Esophagus (tissue), 2 donors: ENCODE measurements at regions not wholly inside any gene's neighbourhood (a gene's known extent, or its start where the extent isn't known, plus 50 kb on each side); places are given as distances from the start of the nearest gene placed in this dataset.

Experiments used
- H3K27ac ChIP-seq, 2 donors: one replicate each; pipeline ENCODE4 v1.5.1; 2013; ENCODE audit warnings: low read depth in 2 of 2, mild to moderate bottlenecking in 2 of 2, inconsistent platforms in 1 of 2, low read length in 1 of 2, moderate library complexity in 1 of 2
- H3K27me3 ChIP-seq, 2 donors: one replicate each; pipeline ENCODE4 v1.6.1; 2013; ENCODE audit warnings: low read length in 2 of 2, control low read depth in 1 of 2, mild to moderate bottlenecking in 1 of 2; ENCODE audit not compliant: insufficient read depth in 2 of 2, control insufficient read depth in 1 of 2
- H3K36me3 ChIP-seq, 2 donors: one replicate each; pipeline ENCODE4 v1.6.1; 2013; ENCODE audit warnings: low read length in 1 of 2; ENCODE audit not compliant: control insufficient read depth in 2 of 2, insufficient read depth in 2 of 2
- H3K4me1 ChIP-seq, 2 donors: one replicate each; pipeline ENCODE4 v1.6.1; 2013; ENCODE audit warnings: low read length in 1 of 2; ENCODE audit not compliant: control insufficient read depth in 2 of 2, insufficient read depth in 2 of 2
- H3K4me3 ChIP-seq, 2 donors: one replicate each; pipeline ENCODE4 v1.5.1; 2013; ENCODE audit warnings: low read length in 2 of 2, mild to moderate bottlenecking in 2 of 2, low read depth in 1 of 2, moderate library complexity in 1 of 2
- H3K9me3 ChIP-seq, 2 donors: one replicate each; pipeline ENCODE4 v1.6.1; 2013; ENCODE audit warnings: mild to moderate bottlenecking in 2 of 2, low read depth in 1 of 2, low read length in 1 of 2, moderate library complexity in 1 of 2; ENCODE audit not compliant: control insufficient read depth in 2 of 2, insufficient read depth in 1 of 2
- WGBS, 2 donors: extraction: QIAGEN DNeasy Blood & Tissue Kit; methylation state at CpG; one replicate each; pipeline ENCODE4 v1.1.7; 2013; 5-methylcytosine and 5-hydroxymethylcytosine counted together
- donor health status: healthy with polysubstance abuse.
- donor health status: Bipolar disorder and iron deficiency.

DNA sequence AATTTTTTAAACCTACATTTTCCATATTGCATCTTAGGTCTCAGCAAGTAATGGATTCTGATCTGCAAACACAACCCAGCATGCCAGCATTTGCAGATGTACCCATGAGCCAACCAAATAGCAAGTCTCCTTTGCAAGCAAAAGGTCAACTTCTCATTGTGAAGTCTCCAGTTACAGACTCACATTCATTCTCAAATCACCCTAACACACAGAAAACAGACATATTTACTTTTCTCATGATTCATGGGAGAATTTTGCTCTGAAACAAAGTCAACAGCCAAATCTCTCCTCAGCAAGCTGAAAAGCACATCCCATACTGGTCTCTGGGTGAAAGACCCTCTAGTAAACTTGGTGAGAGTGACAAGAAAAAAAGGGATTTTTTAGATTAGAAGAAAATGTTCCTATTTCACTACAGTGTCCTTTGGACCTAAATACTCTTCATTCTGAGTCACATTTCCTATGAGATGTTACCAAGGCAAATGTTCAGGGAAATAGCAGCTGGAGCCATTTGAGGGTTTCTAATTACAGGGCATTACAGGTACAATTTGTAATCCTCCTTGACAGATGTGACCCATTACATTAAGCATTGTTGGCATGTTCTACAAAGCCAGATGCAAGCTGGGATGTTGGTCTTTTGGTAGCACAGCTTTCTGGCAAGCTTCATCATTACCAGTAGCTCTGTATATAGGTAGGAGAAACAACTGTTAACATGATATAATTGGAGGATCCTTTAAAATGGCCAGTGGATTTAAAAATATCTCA is 383.3 kb downstream of the SMARCA1 start:
- H3K36me3 ChIP-seq, result no peaks in the 10 kb centered on the region
- no peak overlapping the region for H3K4me3 ChIP-seq
- H3K4me1 ChIP-seq, result no peaks in the 10 kb centered on the region
- H3K9me3 ChIP-seq, result no peaks in the 10 kb centered on the region
- no peak overlapping the region for H3K27ac ChIP-seq
- H3K27me3 ChIP-seq, result no peaks in the 10 kb centered on the region

DNA sequence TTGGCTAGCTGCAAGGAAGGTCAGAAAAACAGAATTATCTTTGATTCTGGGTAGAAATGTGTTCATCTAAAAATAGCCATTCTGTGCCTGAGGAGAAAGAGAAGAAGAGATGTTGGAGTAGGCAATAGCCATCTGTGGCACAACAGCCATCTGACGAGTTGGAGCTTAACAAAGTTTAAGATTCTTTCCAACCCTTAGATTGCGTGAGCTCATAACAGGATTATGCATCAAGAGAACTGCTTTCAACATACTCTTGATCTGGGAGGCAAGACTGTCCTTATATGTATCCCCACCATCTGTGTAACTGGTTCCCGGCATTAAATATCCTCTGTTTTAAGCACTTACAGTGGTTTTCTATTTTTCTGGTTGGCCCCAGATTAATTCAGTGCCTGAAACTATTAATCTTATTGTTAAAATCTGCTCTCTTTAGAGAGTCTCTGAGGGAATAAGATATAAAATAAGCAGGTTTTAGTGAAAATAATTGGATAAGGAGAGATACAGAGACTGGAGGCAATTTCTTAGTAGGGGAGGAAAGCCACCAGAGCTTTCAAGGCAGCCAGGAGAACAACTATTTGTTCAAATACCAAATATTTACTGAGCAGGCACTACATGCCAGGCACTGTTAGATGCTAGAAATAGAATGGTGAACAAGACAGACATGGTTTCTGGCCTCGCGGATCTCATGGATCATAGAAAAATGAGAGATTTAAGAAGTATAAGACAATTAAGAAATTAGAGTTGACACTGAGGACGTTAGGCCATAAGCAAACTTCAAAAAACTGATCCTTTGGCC is 398.0 kb downstream of the SMARCA1 start:
- H3K27ac ChIP-seq, result no peak overlapping the region
- H3K4me3 ChIP-seq, result no peak overlapping the region
- H3K27me3 ChIP-seq, result no peaks in the 10 kb centered on the region
- no peaks in the 10 kb centered on the region for H3K9me3 ChIP-seq
- H3K36me3 ChIP-seq, result no peaks in the 10 kb centered on the region
- 69 to 78% methylated on average over 6 of the region's 6 CpGs for WGBS, 2 donors
- H3K4me1 ChIP-seq, result no peaks in the 10 kb centered on the region

DNA sequence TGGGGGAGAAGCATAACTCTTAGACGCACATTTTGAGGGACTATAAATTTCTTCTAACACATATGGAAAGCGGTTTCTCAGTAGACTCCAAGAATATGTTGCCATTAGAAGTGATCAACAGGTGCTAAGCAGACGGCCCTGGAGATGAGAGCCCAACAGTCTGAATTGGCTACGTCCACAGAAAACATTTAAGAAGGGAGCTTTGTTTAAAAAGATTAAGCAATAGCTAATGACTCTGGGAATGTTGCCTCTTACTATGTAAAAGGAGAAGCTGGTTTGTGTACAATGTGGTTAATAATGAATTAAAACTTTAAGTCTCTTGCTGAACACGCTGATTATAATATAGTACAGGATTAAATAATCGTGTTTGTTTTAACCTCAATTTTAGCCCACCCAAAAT is 399.5 kb downstream of the SMARCA1 start:
- 55 to 62% methylated on average over 6 of the region's 6 CpGs for WGBS, 2 donors
- no peaks in the 10 kb centered on the region for H3K9me3 ChIP-seq

DNA sequence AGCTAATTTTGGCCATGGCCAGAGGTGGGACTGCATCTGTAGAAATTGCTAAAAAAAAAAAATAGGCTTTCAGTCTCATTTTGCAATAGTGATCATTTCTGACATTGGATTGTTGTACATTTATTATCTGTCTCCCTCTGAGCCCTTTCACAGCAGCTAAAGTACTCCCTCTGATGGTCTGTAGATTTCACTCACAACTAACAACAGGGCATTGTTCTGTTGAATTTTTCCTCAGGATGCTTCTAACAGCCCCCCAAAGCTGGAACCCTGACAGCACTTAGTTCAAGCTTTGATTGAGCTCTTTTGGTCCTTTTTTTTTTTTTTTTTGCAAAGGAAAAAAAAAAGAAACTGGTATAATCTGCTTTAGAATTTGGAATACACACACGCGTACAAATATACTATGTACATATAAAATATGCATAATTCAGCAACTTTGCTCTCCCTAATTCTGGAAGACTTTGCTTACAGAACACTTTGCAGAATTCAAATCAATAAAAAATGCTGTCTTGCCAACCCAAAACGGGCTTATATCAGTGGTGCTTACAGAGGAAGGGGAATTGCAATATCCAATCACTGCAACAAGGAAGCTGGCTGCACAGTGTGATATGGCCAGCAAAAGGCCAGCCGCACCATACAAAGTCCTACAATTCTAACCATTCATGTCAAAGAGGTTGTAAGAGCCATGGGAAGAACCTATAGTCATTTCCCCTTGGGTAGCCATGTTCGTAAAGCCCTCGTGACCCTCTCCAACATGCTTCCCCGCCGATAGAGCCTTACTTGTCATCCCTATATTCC is 406.4 kb downstream of the SMARCA1 start:
- 64 to 84% methylated on average over 8 of the region's 8 CpGs for WGBS, 2 donors
- Histone ChIP-seq H3K9me3 (no peaks in the 10 kb centered on the region), H3K27me3 (peaks cover 0 to 3% of the 10 kb centered on the region in 2 donors), H3K4me1 (no peaks in the 10 kb centered on the region), H3K27ac (no peak overlapping the region), H3K4me3 (no peak overlapping the region), H3K36me3 (no peaks in the 10 kb centered on the region)

More for the DNA sequence above, 399.5 kb downstream of the SMARCA1 start:
- no peaks in the 10 kb centered on the region for H3K36me3 ChIP-seq
- no peak overlapping the region for H3K4me3 ChIP-seq
- no peaks in the 10 kb centered on the region for H3K4me1 ChIP-seq
- H3K27ac ChIP-seq, result no peak overlapping the region
- H3K27me3 ChIP-seq, result no peaks in the 10 kb centered on the region

DNA sequence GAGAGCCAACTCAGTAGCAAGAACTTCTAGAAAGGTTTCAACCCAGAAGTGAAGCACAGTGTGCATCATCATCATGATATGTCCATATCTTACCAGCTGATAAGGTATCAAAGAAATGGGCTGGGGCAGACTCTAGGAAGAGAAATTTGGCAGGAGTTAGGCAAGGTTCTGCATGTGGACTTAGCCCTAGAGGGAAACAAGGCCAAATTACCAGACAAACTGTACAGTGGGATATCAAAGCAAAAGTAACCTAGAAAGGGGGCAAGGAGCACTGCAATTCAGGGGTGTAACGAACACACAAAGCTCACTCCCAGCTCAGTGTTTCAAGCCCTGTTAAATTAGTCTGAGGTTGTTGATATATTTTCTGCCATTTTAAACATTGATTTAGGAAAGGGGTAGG is 407.4 kb downstream of the SMARCA1 start:
- H3K36me3 ChIP-seq, result no peaks in the 10 kb centered on the region
- no peak overlapping the region for H3K27ac ChIP-seq
- H3K9me3 ChIP-seq, result no peaks in the 10 kb centered on the region
- peaks cover 0 to 3% of the 10 kb centered on the region in 2 donors for H3K27me3 ChIP-seq
- no peak overlapping the region for H3K4me3 ChIP-seq
- H3K4me1 ChIP-seq, result no peaks in the 10 kb centered on the region
- 44 to 67% methylated on average over 1 of the region's 1 CpG for WGBS, 2 donors

DNA sequence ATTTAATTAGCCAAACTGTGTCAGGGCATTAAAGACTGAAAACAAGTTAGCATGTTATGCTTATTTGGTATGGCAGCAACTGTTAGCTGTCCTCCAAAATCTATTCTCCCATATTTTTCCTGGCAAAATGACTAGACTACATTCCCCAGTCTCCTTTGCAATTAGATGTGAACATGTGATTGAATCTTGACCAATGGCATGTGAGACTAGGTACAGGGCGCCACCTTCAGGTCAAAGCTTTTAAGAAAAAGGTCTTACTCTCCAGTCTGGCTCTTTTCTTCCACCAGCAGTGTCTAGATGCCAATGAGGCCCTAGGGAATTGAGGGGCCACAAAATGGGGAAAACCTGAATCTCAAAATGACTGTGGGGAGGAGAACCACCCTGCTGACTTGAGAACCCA is 408.2 kb downstream of the SMARCA1 start:
- Histone ChIP-seq H3K36me3 (no peaks in the 10 kb centered on the region), H3K4me1 (no peaks in the 10 kb centered on the region), H3K9me3 (no peaks in the 10 kb centered on the region), H3K4me3 (no peak overlapping the region), H3K27ac (no peak overlapping the region), H3K27me3 (peaks cover 0 to 3% of the 10 kb centered on the region in 2 donors)
- WGBS, 2 donors, result 33 to 42% methylated on average over 1 of the region's 1 CpG

DNA sequence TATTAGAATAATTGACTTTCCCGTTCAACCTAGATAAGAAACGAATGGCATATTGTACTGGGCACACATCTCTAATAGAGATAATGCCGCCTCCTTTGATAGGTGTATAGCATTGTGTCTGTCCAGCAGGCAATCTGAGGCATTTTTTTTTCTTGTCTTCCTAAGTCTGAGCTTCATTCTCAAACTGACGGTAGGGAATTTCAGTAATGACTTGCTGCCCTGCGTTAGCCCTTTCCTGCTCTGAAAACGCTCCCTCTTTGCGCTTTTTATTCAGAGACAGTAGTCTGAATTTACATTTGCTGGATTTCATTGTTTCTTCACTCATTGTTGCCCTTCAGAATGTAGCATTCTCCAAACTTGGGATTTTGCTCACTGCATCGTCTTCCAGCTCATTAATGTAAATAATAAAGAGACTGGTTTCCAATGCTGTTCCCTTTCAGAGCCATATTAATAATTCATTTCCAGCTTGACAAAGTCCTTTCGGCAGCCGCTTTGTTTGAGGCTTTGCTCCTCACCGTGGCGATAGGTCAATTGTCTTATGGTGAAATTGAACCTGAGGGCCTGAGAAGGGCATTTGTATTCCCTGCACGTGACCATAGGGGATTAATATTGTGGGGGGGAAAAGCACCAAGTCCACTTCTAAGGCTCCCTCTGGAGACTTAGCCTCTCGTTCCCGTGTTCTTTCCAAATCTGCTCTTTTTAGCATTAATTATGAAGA is 412.1 kb downstream of the SMARCA1 start:
- WGBS, 2 donors, result 63 to 67% methylated on average over 15 of the region's 15 CpGs
- H3K4me1 ChIP-seq, result no peaks in the 10 kb centered on the region
- H3K4me3 ChIP-seq, result no peak overlapping the region
- no peaks in the 10 kb centered on the region for H3K9me3 ChIP-seq
- no peaks in the 10 kb centered on the region for H3K36me3 ChIP-seq
- H3K27ac ChIP-seq, result no peak overlapping the region
- H3K27me3 ChIP-seq, result peaks cover 0 to 3% of the 10 kb centered on the region in 2 donors

DNA sequence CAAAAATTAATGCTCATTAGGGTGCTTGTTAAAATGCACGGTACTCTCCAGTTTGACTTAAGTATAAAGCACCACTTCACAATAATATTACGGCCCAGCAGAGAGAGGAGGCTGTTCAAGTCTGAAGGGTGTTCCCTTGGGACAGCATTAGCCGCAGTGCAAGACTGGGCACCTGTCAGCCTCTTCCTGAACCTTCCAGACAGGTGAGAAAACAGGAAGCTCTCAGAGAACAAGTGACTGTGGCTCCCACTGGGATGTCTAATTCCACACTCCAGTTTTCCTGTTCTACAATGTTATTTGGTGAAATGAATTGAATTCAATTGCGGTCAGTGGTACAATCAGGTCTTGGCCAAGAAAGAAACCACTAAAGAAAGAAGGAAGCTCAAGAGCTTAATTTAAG is 414.4 kb downstream of the SMARCA1 start:
- no peaks in the 10 kb centered on the region for H3K36me3 ChIP-seq
- H3K4me3 ChIP-seq, result no peak overlapping the region
- no peaks in the 10 kb centered on the region for H3K9me3 ChIP-seq
- peaks cover 0 to 3% of the 10 kb centered on the region in 2 donors for H3K27me3 ChIP-seq
- no peaks in the 10 kb centered on the region for H3K4me1 ChIP-seq
- H3K27ac ChIP-seq, result no peak overlapping the region
- 71 to 78% methylated on average over 4 of the region's 4 CpGs for WGBS, 2 donors

DNA sequence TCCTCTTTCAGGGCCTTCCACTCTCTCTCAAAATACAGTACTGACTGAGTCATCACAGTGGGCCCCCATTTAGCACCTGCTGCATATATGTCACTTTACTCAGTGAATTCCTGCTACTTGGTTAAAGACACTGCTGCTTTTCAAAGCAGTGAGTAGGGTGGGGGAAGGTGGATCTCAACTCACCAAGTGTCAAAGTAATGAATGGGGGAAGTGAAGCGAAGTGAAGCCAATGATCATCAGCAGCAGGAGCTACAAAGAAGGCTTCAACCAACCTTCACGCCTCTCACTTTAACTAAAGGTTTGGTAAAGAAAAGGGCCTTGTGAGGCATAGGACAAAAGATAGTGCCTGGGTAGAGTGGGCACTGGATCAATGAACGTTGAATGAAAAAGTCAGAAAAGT is 424.1 kb downstream of the SMARCA1 start:
- Histone ChIP-seq H3K4me1 (no peaks in the 10 kb centered on the region), H3K27ac (no peak overlapping the region), H3K36me3 (no peaks in the 10 kb centered on the region), H3K9me3 (no peaks in the 10 kb centered on the region), H3K4me3 (no peak overlapping the region), H3K27me3 (no peaks in the 10 kb centered on the region)
- 73 to 80% methylated on average over 3 of the region's 3 CpGs for WGBS, 2 donors
